Bronchial epithelial cell (primary cell): ENCODE measurements at regions not wholly inside any gene's neighbourhood (a gene's known extent, or its start where the extent isn't known, plus 50 kb on each side); places are given as distances from the start of the nearest gene placed in this dataset.

Experiments
- DNase-seq: peaks from one replicate; pipeline ENCODE4 v3.0.0-alpha.2; 2010; ENCODE audit warnings: low read depth
- FAIRE-seq: peaks from 2 replicates; lab custom pipeline; 2011; peaks lifted over from hg19 to GRCh38; lab: Jason Lieb, UNC
- H3K27me3 ChIP-seq: 2 replicates; pipeline ENCODE4 v1.5.1; 2011; ENCODE audit warnings: low read length; ENCODE audit not compliant: control insufficient read depth, insufficient read depth
- H3K36me3 ChIP-seq: 2 replicates; pipeline ENCODE4 v1.5.1; 2011; ENCODE audit warnings: low read length; ENCODE audit not compliant: control insufficient read depth, insufficient read depth
- H3K4me3 ChIP-seq: 2 replicates; pipeline ENCODE4 v1.5.1; 2011; ENCODE audit warnings: mild to moderate bottlenecking, low read depth, low read length, control low read depth
- CTCF ChIP-seq: IDR thresholded peaks from 2 replicates; pipeline ENCODE4 v1.5.1; 2011; ENCODE audit warnings: mild to moderate bottlenecking, moderate library complexity, low read length, control low read depth, inconsistent platforms; ENCODE audit not compliant: insufficient read depth, severe bottlenecking

DNA sequence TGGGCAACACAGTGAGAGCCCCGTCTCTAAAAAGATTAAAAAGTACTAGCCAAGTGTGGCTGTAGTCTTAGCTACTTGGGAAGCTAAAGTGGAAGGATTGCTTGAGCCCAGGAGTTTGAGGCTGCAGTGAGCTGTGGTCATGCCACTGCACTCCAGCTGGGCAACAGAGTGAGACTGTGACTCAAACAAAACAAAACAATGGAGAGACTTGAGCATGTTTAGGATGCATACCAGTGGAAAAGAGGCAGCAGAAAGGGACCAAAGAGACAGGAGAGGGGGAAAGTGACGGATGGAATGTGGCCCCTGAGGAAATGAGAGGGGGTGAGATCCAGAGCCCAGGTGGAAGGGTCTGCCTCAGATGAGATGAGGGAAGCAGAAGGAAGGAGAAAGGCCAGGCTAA is 358.9 kb downstream of the RPS6KC1 start:
- no peak for TF ChIP-seq CTCF
- Histone ChIP-seq H3K36me3 (no peaks in the 10 kb centered on the region), H3K27me3 (no peaks in the 10 kb centered on the region), H3K4me3 (no peak overlapping the region)
- FAIRE-seq, result no peak
- no peak for DNase-seq

DNA sequence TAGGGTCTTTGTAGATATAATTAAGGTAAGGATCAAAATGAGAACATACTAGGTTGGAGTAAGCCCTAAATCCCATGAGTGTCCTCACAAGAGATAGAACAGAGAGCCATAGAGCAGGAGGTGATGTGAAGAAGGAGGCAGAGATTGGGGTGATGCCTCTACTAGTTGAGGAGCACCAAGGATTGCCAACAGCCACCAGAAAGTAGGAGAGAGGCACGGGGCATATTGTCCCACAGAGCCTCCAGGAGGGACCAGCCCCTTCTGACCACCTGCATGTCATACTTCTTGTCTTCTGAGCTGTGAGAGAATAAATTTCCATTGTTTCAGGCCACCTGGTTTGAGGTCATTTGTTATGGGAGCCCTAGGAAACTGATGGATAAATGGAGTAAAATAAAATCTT is 363.3 kb downstream of the RPS6KC1 start:
- no peaks in the 10 kb centered on the region for H3K27me3 ChIP-seq
- TF ChIP-seq CTCF, result no peak
- FAIRE-seq, result no peak
- H3K4me3 ChIP-seq, result no peak overlapping the region
- no peaks in the 10 kb centered on the region for H3K36me3 ChIP-seq
- no peak for DNase-seq

DNA sequence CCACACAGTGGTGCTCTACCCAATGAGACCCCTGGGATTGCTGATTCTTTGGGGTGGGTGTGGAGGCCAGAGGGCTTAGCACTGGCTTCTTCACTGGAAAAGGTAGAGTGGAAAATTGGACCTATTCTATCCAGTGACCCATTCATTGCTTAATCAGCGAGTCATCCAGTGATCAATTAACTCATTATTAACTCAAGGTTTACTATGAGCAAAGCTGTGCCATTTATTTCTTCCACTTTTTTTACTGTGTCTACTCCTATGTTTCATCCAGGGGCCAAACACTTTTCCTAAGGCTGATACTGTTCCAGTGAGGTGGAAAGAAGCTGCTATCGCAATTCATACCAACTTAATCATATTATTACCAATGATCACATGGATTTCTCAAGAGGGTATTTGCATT is 363.9 kb downstream of the RPS6KC1 start:
- no peaks in the 10 kb centered on the region for H3K27me3 ChIP-seq
- H3K4me3 ChIP-seq, result no peak overlapping the region
- DNase-seq (no peak), FAIRE-seq (no peak)
- no peaks in the 10 kb centered on the region for H3K36me3 ChIP-seq
- no peak for TF ChIP-seq CTCF

GRCh38 chr1:213415691-213416380 is 364.8 kb downstream of the RPS6KC1 start:
- Histone ChIP-seq H3K4me3 (no peak overlapping the region), H3K27me3 (no peaks in the 10 kb centered on the region), H3K36me3 (no peaks in the 10 kb centered on the region)
- peak; percentile 28 for FAIRE-seq
- DNase-seq, result no peak
- TF ChIP-seq CTCF, result no peak

DNA sequence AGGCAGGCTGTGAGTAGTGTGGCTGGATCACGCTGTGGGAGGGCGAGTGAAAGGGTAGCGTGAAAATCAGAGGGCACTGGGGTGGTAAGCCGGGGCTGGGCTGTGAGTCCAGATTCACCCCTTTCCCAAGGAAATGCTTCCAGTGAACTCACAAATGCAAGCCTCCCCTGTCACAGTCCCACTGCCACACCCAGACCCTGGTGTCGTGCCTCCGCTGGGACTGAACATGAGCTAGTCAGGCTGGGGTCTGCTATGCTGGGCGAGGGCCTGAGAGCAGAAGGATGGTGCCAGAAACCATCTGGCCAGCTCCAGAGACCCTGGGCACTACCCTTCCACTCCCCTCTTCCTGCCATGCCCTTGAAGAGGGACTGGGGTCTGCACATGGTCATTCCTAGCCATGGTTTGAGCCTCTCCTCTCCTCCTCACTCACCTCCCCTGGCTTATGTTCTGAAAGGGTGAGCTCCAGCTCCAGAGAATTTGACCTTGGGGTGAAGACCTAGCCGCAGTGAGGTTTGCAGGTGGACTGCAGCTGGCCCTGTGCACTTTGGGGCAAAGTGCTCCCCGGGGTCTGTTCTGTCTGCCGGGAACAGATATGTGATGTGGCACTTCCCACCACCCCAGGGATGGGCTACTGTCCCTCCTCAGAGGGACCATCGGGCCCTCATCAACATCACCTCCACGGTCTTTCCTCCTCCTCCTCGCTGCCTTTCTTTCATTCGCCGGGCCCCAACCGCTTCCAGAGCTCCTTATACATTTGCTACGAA is 365.6 kb downstream of the RPS6KC1 start:
- TF ChIP-seq CTCF, result no peak
- Histone ChIP-seq H3K27me3 (no peaks in the 10 kb centered on the region), H3K4me3 (no peak overlapping the region), H3K36me3 (no peaks in the 10 kb centered on the region)
- no peak for DNase-seq
- FAIRE-seq, result no peak
